Activated CD4-positive, alpha-beta T cell treated with anti-CD3 and anti-CD28 coated beads for 36 hours (primary cell): ENCODE measurements at regions not wholly inside any gene's neighbourhood (a gene's known extent, or its start where the extent isn't known, plus 50 kb on each side); places are given as distances from the start of the nearest gene placed in this dataset.

Experiments used
- ATAC-seq: fragments of 200-7000 bp; cut with Tn5 transposase; one replicate; pipeline ENCODE4 v1.10.0; 2021; ENCODE audit warnings: mild to moderate bottlenecking, moderate library complexity
- CTCF ChIA-PET: fragments of 350-600 bp; sonication (Branson Sonifier 250); formaldehyde crosslinking; loops from one replicate; lab custom pipeline; 2021; ENCODE audit warnings: antibody characterized with exemption; lab: Charles Lee
- POLR2A ChIA-PET: fragments of 350-600 bp; sonication (Branson Sonifier 250); formaldehyde crosslinking; loops from one replicate; lab custom pipeline; 2021; ENCODE audit warnings: antibody characterized with exemption, inconsistent platforms; lab: Charles Lee
- DNase-seq: peaks from one replicate; pipeline ENCODE4 v3.0.0-alpha.2; 2020
- H3K27ac Mint-ChIP-seq: one replicate; pipeline ENCODE4 v1.8.0; 2021; ENCODE audit warnings: mixed read lengths
- H3K27me3 Mint-ChIP-seq: one replicate; pipeline ENCODE4 v1.8.0; 2021; ENCODE audit warnings: mixed read lengths
- H3K36me3 Mint-ChIP-seq: one replicate; pipeline ENCODE4 v1.8.0; 2021; ENCODE audit warnings: low read depth, mixed read lengths
- H3K4me1 Mint-ChIP-seq: one replicate; pipeline ENCODE4 v1.8.0; 2021; ENCODE audit warnings: mixed read lengths
- H3K4me3 Mint-ChIP-seq: one replicate; pipeline ENCODE4 v1.8.0; 2021; ENCODE audit warnings: mild to moderate bottlenecking, moderate library complexity, mixed read lengths
- H3K9me3 Mint-ChIP-seq: one replicate; pipeline ENCODE4 v1.8.0; 2021; ENCODE audit warnings: low read depth, mixed read lengths
- intact Hi-C, 2 experiments: fragments of 100-400 bp; cut with DNase I in 1 of 2; cut with micrococcal nuclease in 1 of 2; formaldehyde crosslinking; loops; one replicate each; pipeline versions ENCODE4 v1.14.2 to v1.15.1; 2022 to 2024; cut with DNase I, micrococcal nuclease

DNA sequence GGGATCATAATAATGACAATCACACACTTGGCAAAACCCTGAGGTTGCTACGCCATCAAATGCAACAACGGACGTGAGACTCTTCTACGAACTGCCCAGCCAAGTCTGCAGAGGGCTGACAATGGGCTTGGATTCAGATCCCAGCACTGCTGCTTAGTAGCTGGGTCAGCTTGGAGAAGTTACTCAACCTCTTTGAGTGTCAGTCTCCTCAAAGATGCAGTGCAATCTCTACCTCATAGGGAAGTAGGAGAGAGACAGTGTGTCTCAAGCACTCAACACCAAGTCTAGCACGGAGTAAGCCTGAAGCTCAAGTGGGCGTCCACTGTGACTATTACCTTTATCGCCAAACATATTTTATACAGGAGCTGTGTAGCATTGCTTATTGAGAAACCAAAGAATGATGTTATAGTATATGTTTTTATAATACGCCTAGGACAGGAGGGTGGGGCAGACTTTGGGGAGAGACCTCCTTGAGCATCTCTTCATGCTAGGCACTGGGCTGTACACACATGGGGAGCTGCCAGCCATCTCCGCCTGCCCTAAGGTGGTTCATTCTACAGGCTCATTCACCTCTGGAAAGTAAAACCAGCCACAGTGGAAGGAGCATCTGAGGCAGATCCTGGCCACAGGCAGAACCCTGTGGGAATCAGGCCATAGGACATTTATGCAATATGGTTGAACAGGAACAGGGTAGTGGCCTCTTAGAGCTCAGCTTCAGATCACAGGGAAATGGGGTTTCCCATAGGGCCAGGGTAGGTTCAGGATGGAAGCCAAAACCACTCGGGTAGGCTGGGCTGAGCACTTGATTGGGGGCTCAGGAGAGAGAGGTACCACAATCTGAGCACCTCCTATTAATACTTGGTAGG is 160.2 kb downstream of the MRPL14 start:
- no peaks in the 10 kb centered on the region for H3K9me3 Mint-ChIP-seq
- ATAC-seq (no peak), DNase-seq (no peak)
- no peaks in the 10 kb centered on the region for H3K36me3 Mint-ChIP-seq
- ChIA-PET CTCF (interaction anchor here (0.7 to 1.0 kb wide), 2 partner anchors 8 to 25 kb away, joined by 3 read pairs; no protein-coding TSS in a partner anchor), POLR2A (no interaction called here)
- H3K4me3 Mint-ChIP-seq, result no peak overlapping the region
- peaks cover 2% of the 10 kb centered on the region for H3K27me3 Mint-ChIP-seq
- H3K27ac Mint-ChIP-seq, result no peak overlapping the region
- no peaks in the 10 kb centered on the region for H3K4me1 Mint-ChIP-seq
- intact Hi-C loops, result no loop called here

DNA sequence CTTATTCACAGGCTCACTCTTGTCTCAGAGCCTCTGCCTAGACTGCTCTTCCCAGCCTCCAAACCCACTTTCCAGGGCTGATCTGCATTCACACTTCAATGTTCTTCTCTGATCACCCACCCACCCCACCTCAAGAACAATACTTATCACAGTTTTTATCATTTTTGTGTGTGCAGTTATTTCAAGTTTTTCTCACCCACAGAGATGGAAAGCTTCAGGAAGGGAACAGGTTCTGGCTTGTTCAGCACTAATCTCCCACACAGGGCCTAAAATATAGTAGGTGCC is 160.9 kb downstream of the MRPL14 start:
- H3K27ac Mint-ChIP-seq, result no peak overlapping the region

DNA sequence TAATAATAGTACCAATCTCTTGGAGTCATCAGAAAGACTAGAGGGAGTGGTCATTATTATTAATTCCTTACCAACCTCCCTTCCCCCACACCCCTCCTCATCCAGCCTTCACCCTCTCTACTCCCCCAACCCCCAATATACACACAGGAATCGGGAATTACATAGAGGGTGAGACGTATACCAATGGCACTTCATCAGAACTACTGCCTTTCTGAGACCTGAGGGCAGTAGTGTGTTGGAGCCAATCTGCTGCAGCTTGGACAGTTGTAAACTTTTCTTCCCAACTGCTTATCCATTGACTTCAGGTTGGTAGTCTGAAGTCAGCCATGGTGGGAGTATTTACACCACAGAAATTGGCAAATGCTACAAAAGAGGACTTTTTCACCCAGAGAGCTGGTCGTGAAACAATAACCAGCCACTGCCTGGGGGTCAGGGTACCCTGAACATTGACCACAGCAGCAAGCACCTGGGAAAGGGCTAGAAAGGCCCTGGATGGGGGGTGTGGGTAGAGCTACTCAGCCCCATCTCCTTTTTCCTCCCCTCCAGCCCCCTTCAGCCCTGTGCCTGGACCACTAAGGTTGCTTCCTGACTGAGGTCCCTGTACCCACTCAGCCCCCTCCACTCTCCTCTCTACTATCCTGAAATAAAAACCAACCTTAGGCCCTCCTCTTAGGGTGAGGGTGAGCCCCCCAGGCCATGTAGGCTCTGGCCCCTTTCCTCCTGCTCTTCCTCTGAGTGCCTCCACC is 161.5 kb downstream of the MRPL14 start:
- ATAC-seq, result no peak
- no peaks in the 10 kb centered on the region for H3K36me3 Mint-ChIP-seq
- no peaks in the 10 kb centered on the region for H3K4me1 Mint-ChIP-seq
- peaks cover 7% of the 10 kb centered on the region for H3K27me3 Mint-ChIP-seq
- no peak overlapping the region for H3K27ac Mint-ChIP-seq
- intact Hi-C loops, result no loop called here
- H3K9me3 Mint-ChIP-seq, result no peaks in the 10 kb centered on the region
- no peak overlapping the region for H3K4me3 Mint-ChIP-seq
- CTCF ChIA-PET, result no interaction called here
- DNase-seq, result no peak
- POLR2A ChIA-PET, result no interaction called here

More for the DNA sequence above, 160.9 kb downstream of the MRPL14 start:
- Mint-ChIP-seq H3K9me3 (no peaks in the 10 kb centered on the region), H3K27me3 (peaks cover 7% of the 10 kb centered on the region), H3K36me3 (no peaks in the 10 kb centered on the region), H3K4me1 (no peaks in the 10 kb centered on the region), H3K4me3 (no peak overlapping the region)
- intact Hi-C loops, result no loop called here
- CTCF ChIA-PET, result no interaction called here
- DNase-seq (no peak), ATAC-seq (no peak)
- POLR2A ChIA-PET, result no interaction called here

DNA sequence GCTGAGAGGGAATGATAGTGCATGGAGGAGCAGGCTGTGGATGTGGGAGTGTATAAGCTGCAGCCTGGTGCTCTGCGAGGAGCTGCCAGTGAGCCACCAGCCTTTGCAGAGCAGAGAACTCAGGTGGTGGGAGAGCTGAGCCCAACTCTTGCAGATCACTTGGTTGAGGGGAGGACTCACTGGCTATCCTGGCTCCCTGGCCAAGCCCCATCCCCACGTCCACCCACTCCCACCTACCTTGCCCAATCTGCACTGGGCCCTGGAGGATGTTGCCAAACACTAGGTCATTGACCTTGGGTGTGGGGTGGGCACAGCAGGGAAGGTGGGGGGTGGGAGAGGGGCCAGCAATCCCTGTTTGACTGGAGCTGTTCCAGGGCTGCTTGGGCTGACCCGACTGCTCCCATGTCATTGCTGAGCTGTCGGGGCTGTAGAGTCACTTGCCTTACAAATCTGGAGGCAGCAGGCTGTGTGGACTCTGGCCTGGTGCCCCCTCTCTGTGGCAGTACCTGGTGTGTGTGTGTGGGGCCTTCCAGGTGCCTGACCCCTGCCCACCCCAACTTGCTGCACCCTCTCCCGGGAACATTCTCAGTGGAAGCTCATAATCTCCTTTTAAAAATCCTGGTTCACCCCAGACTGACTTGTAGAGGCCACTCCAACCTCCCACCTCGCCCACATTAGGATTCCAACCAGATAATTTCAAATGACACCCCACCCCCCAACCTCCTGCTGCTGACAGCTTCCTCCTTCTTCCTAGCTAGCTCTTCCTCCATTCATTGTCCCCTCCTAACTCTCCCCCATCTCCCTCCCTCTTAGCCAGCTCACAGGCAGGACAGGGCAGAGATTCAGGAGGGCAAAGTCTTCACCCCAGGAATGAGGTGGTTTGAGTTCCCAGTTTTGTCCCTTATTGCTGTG is 162.3 kb downstream of the MRPL14 start:
- intact Hi-C loops, result no loop called here
- Mint-ChIP-seq H3K27me3 (peaks cover 7% of the 10 kb centered on the region), H3K9me3 (no peaks in the 10 kb centered on the region), H3K4me3 (no peak overlapping the region), H3K4me1 (no peaks in the 10 kb centered on the region), H3K36me3 (no peaks in the 10 kb centered on the region), H3K27ac (no peak overlapping the region)
- CTCF ChIA-PET, result interaction anchor here (1.6 kb wide), 1 partner anchor 11 kb away, joined by 4 read pairs; no protein-coding TSS in a partner anchor
- POLR2A ChIA-PET, result no interaction called here
- no peak for DNase-seq
- ATAC-seq, result no peak

DNA sequence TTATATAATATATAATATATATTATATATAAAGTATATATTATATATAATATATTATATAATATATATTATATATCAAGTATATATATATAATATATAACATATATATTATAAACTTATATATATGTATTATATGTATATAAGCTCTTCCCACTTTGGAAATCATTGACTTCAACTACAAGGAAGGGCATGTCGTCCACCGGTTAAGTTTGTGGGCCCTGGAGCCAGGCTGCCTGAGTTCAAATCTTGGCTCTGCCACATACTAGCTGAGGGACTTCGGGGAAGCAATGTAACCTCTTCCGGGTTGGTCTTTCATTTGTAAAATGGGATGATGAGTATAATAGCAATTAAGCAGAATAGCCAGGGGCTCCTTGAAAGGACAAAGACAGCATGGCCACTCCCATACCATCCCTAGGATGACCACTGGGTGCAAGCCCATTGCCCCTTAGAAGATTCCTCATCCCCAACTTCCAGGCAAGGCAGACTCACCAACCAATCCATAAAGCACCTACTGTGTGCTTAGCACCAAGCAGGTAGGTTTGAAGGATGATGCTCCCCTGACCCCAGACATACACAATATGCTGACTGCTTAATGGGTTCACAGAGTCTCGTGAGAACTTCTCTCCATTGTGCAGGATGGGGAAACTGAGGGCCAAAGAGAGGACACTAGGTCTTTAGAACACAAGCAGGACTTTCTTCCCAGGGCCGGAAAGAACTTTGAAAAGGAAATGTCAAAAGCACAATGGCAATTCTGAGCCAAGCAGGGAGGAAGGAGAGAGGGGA is 163.2 kb downstream of the MRPL14 start:
- no peak for DNase-seq
- H3K4me3 Mint-ChIP-seq, result no peak overlapping the region
- intact Hi-C loops, result no loop called here
- no peaks in the 10 kb centered on the region for H3K9me3 Mint-ChIP-seq
- ChIA-PET CTCF (interaction anchor here (1.6 kb wide), 1 partner anchor 10 kb away, joined by 4 read pairs; no protein-coding TSS in a partner anchor), POLR2A (no interaction called here)
- H3K27me3 Mint-ChIP-seq, result peaks cover 8% of the 10 kb centered on the region
- H3K4me1 Mint-ChIP-seq, result no peaks in the 10 kb centered on the region
- no peak overlapping the region for H3K27ac Mint-ChIP-seq
- no peak for ATAC-seq
- H3K36me3 Mint-ChIP-seq, result no peaks in the 10 kb centered on the region

DNA sequence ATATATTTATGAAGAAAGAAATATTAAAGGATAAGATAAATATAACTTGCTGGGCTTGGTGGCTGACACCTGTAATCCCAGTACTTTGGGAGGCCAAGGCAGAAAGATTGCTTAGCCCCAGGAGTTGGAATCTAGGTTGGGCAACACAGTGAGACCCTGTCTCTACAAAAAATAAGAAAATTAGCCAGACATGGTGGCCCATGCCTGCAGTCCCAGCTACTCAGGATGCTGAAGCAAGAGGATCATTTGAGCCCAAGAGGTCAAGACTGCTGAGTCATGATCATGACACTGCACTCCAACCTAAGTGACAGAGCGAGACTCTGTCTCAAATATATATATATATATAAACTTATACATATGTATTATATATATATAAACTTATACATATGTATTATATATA is 164.0 kb downstream of the MRPL14 start:
- peaks cover 10% of the 10 kb centered on the region for H3K27me3 Mint-ChIP-seq
- ATAC-seq (no peak), DNase-seq (no peak)
- no peak overlapping the region for H3K4me3 Mint-ChIP-seq
- H3K36me3 Mint-ChIP-seq, result no peaks in the 10 kb centered on the region
- intact Hi-C loops, result no loop called here
- ChIA-PET POLR2A (no interaction called here), CTCF (interaction anchor here (1.6 kb wide), 1 partner anchor 9 kb away, joined by 4 read pairs; no protein-coding TSS in a partner anchor)
- no peaks in the 10 kb centered on the region for H3K4me1 Mint-ChIP-seq
- H3K9me3 Mint-ChIP-seq, result no peaks in the 10 kb centered on the region
- H3K27ac Mint-ChIP-seq, result no peak overlapping the region

DNA sequence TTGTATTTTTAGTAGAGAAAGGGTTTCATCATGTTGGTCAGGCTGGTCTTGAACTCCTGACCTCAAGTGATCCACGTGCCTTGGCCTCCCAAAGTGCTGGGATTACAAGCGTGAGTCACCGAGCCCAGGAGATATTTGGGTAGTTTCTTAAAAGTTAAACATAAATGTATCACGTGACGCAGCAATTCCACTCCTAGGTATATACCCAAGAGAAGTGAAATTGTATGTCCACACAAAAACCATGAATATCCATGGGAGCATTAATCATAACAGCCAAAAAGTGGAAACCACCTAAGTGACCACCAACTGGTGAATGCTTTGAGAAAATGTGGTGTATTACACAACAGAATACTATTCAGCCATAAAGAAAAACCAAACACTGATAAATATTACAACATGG is 164.8 kb downstream of the MRPL14 start:
- intact Hi-C loops, result no loop called here
- peaks cover 14% of the 10 kb centered on the region for H3K27me3 Mint-ChIP-seq
- CTCF ChIA-PET, result no interaction called here
- no peaks in the 10 kb centered on the region for H3K4me1 Mint-ChIP-seq
- no peaks in the 10 kb centered on the region for H3K36me3 Mint-ChIP-seq
- H3K4me3 Mint-ChIP-seq, result no peak overlapping the region
- DNase-seq (no peak), ATAC-seq (no peak)
- H3K9me3 Mint-ChIP-seq, result no peaks in the 10 kb centered on the region
- POLR2A ChIA-PET, result no interaction called here
- no peak overlapping the region for H3K27ac Mint-ChIP-seq

DNA sequence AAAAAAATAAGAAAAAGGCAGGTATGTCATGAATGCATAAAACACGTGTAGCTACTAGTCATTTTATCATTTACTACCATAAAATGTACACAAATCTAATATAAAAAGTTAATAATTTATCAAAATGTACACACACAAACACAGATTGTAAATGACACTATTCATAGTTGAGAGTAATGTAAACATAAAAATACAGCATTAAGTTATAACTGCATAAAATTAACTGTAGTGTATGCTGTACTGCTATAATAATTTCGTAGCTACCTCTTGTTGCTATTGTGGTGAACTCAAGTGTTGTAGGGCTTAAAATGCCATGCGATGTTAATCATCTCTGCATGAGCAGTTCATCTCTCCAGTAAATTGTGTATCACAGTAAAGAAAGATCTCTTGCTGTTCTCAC is 170.0 kb downstream of the MRPL14 start:
- Mint-ChIP-seq H3K4me1 (no peaks in the 10 kb centered on the region), H3K36me3 (no peaks in the 10 kb centered on the region), H3K4me3 (no peak overlapping the region), H3K9me3 (peaks cover 4% of the 10 kb centered on the region), H3K27me3 (peaks cover 16% of the 10 kb centered on the region), H3K27ac (no peak overlapping the region)
- ChIA-PET POLR2A (no interaction called here), CTCF (no interaction called here)
- intact Hi-C loops, result no loop called here
- DNase-seq (no peak), ATAC-seq (no peak)

DNA sequence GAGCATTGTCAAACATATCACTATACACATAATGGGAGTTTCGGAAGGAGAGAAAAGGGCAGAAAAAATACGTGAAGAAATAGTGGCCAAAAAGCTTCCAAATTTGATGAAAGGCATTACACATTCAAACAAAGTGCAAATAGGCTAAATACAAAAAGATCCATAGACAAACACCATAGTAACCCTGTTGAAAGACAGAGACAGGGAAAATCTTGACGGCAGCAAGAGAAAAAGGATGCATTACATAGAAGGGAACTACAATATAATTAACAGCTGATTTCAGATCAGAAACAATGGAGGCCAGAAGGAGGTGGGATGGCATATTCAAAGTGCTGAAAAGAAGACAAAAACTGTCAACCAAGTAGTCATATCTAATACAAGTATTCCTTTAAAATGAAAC is 170.8 kb downstream of the MRPL14 start:
- no peak for DNase-seq
- no peak for ATAC-seq
- Mint-ChIP-seq H3K4me3 (no peak overlapping the region), H3K27me3 (peaks cover 11% of the 10 kb centered on the region), H3K27ac (no peak overlapping the region), H3K9me3 (peaks cover 4% of the 10 kb centered on the region), H3K4me1 (no peaks in the 10 kb centered on the region), H3K36me3 (no peaks in the 10 kb centered on the region)
- ChIA-PET POLR2A (no interaction called here), CTCF (no interaction called here)
- intact Hi-C loops, result no loop called here

DNA sequence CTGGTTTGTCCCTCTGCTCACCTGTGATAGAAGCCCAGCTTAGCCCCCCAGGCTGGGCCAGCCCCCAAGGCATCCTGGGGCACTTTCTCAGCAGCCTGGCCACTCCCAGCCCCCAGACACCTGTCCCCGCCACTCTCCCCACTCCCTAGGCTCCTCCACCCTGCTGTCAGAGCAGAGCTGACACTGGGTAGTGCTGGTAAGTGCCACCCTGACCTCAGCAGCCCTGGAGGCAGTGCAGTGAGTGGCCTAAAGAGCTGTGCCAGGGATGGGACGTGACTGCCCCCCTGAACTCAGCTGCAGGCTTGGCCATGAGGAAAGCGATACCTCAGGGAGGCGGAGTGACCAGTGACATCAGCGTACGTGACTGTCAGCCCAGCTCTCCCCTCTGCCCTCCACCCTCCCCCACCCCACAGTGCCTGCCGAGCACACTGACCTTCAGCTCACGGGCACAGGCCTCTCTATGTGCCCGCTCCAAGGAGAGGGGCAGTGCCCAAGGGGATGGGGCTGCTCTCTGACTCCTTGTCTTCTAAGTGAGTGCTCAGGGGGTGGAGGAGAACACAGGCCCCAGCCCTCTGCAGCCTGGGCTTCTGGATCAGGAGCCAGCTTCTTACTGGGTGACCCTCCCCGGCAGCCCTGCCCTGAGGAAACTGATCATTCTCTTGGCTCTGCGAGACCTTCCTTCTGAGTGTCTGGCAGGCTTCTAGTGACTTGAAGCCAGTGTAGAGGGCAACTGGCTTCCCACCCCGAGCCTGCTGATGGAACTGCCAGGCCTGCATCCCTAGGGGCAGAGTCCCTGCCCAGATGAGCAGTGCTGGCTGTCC is 172.7 kb downstream of the MRPL14 start:
- no peak for ATAC-seq
- ChIA-PET CTCF (interaction anchor here (0.6 to 0.8 kb wide), 5 partner anchors 10 to 240 kb away, joined by 3 to 4 read pairs (median 4); no protein-coding TSS in a partner anchor), POLR2A (no interaction called here)
- H3K36me3 Mint-ChIP-seq, result no peaks in the 10 kb centered on the region
- no peaks in the 10 kb centered on the region for H3K4me1 Mint-ChIP-seq
- intact Hi-C loops, result no loop called here
- no peak overlapping the region for H3K4me3 Mint-ChIP-seq
- H3K27me3 Mint-ChIP-seq, result peaks cover 11% of the 10 kb centered on the region
- peaks cover 4% of the 10 kb centered on the region for H3K9me3 Mint-ChIP-seq
- DNase-seq, result no peak
- H3K27ac Mint-ChIP-seq, result no peak overlapping the region
